ENCODE measurements at regions not wholly inside any gene's neighbourhood (a gene's known extent, or its start where the extent isn't known, plus 50 kb on each side); places are given as distances from the start of the nearest gene placed in this dataset.

- no peak for DNase-seq (ENCODE audit: low read depth in 2 of 2)
Observed at GRCh38 chr3:187618722-187619121, 51.5 kb downstream of the SST start.

- DNase-seq (ENCODE audit: low read depth in 2 of 2), result no peak
Observed at GRCh38 chr3:187617213-187617612, 53.0 kb downstream of the SST start.

DNA sequence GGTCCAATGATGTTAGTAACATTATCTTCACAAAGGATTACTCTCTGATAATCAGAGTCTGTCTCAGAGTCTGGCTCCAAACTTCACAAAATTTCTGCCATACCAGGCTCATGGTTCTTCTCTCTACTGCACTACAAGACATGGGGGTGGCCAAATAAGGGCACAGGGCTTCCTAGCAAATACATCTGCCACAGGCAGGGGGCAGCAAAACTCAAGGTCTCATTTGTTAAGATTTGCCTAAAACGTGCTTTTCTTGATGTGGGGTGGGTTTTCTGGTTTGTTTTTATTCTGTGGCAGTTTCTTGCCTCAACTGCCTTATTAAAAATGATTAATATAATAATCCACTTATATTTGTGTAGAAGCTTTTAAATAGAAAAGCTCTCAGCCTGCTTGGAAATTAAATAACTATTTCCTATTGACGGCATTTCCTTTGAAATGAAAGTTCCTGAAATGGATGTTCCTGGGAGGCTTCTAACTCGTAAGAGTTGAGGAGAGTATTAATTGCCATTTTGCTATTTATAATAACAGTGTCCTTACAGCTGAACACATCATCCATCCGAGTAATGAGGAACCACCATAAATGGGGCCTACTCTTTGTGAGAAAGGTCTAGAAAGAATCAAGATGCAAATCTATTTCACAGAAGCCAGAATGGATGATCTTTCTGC lies 53.8 kb downstream of the SST start:
- peak; percentile 8 to 31 for DNase-seq (ENCODE audit: low read depth in 2 of 2)

DNA sequence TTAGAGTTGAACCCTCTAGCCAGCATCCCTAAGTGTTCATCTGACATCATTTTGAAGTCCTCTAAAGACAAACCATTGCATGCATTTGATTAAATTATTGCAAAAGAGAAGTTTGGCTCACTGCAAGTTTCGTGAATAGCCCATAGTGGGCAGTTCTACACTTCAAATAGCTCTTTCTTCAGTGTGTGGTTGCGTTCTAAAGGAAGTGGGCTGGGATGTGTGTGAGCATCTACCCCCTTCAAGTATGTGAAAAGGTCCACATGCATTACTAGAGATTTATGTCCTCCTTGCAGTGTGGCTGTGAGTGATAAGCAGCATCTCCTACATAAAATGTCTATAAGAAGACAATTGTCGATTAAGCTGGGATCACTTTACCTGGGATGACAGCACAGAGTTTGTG lies 54.6 kb downstream of the SST start:
- no peak for DNase-seq (ENCODE audit: low read depth in 2 of 2)

GRCh38 chr3:187612656-187613055 lies 57.5 kb downstream of the SST start:
- DNase-seq (ENCODE audit: low read depth in 2 of 2), result no peak

DNA sequence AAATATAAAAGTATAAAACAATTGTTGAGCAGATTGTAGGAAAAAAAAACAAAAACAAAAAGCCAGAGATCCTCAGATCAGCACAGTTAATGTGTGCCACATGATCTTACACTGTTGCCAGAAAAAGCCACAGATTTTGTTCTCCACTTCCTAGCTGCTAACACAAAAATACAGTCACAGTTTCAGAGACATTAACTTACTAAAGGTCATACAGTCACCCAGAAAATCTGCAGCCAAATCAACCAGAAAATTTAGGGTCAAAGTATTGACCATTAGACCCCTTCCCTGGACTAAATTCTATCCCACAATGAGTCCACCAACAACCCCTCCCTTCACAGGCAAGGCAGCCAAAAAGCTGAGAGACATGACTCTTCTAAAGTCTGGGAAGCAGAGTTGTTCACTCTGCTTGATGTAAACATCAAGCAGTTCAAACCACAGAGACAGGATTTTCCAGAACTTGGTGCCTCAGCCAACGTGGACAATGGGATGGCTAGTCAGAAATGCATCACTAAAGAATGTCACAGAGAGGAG lies 59.1 kb downstream of the SST start:
- DNase-seq (ENCODE audit: low read depth in 2 of 2), result no peak

DNA sequence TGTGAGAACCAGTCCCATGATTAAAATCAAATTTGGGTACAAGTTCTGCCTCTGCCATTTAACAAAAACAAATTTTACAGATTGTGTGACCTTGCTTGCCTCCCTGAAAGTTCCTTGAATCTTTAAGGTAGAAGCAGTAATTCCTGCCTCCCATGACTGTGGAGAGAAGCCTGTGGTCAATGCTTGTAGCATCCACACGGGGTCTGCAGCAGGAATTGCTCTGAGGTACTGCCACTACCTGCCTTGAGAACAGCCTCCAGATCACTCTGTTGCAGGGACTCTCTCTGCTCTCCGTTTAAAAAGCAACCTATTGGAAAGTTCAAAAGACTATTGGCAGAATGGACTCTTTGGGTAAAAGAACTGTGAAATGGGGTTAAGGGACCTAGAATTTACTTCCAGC lies 75.9 kb downstream of the SST start:
- DNase-seq (ENCODE audit: low read depth in 2 of 2), result no peak

DNA sequence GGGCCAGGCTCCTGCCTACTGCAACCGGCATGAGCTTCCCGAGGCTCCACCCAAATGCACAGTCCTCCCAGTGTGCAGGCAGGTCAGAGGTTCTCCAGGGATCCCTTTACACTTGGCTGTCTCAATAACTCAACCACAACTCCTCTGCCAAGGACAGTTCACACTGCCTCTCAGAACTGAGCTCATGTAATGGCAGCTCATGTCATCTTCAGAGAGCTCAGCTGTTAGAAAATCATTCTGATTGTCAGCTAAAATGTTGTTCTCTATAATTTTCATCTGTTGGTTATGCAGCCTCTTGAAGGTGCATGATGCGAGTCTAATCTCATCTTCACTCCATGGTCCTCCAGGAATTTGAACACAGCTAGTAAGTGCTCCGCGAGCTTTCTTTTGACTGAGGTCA lies 76.7 kb downstream of the SST start:
- DNase-seq (ENCODE audit: low read depth in 2 of 2), result no peak

- no peak for DNase-seq (ENCODE audit: low read depth in 2 of 2)
Observed at GRCh38 chr3:187590861-187591576, 79.2 kb downstream of the SST start.

GRCh38 chr3:187587076-187587475 lies 83.1 kb downstream of the SST start:
- DNase-seq (ENCODE audit: low read depth in 2 of 2), result no peak

DNA sequence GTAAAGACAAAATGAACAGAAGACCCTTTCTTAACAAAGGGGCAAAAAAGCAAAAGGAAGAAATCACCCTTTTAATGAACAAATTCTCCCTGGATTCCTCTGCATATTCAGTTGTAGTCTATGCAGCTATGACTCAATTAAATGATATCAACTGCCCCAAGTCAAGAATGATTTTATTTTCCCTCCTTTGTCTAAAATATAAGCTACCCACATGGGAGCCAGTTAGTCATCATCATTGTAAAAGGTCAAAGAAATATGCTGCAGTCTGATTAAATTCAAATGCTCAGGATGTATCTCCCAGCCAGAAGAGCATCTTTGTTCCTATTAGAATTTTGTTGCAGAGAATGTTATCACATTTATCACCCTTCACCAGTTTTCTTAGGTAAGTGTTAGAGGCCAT lies 84.0 kb downstream of the SST start:
- DNase-seq (ENCODE audit: low read depth in 2 of 2), result no peak

DNA sequence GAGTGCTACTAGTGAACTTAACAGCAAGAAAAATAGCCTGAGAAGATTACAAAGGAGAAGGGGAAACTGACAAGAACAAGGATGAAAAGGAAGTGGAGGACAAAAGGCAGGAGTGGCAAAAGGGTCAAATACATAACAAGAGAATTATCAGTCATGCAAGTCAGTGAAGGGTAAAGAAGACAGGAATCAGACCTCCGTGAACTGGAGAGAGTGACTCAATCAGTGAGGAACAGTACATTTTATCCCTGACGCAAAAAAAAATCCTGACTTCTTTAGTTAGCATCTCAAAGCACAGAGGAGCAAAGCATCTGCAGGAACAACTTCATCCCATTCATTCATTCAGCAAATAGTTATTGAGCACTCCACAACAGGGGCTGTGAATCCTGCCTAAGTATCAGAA lies 97.8 kb downstream of the SST start:
- no peak for DNase-seq (ENCODE audit: low read depth in 2 of 2)

- DNase-seq (ENCODE audit: low read depth in 2 of 2), result no peak
Observed at GRCh38 chr3:187571701-187572100, 98.5 kb downstream of the SST start.

GRCh38 chr3:187570776-187571175 lies 99.4 kb downstream of the SST start:
- DNase-seq (ENCODE audit: low read depth in 2 of 2), result no peak

- no peak for DNase-seq (ENCODE audit: low read depth in 2 of 2)
Observed at GRCh38 chr3:187568171-187568570, 102.0 kb downstream of the SST start.

DNA sequence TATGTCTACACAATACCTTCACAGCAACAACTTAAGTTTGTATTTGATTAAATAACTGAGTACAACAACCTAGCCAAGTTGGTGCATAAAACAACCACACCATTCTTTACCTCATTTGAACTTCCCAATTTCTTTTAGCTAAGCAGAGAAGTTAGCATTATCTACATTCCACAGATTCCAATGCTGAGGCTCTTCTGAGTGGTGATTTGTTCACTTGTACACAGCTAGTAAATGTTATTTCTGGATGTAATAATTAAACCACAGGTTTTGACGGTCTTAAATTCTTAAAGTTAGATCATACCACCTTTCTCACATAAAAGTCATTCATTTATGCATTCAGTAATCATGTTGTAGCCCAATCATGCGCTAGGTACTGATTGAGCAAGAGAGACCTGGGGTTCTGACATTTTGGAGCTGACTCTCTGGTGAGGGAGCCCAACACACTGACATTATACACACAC lies 102.5 kb downstream of the SST start:
- no peak for DNase-seq (ENCODE audit: low read depth in 2 of 2)

DNA sequence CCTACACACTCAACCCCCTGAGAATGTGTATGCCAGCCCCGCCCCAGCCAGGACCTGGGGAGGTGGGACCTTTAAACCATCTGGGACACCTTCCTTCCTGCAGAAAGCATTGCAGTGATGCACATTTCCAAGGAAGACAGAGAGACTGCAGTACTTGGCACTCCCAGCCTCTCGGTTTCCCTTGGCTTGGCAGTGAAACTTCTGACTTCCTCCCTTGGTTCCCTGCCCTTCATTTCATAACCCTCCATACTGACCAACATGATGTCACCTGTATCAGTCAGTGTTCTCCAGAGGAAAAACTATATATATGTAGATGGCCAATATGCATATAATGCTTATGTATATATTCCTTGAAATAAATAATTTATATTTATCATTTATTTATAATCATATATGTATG lies 103.2 kb downstream of the SST start:
- no peak for DNase-seq (ENCODE audit: low read depth in 2 of 2)

GRCh38 chr3:187565701-187566100 lies 104.5 kb downstream of the SST start:
- DNase-seq (ENCODE audit: low read depth in 2 of 2), result no peak

DNA sequence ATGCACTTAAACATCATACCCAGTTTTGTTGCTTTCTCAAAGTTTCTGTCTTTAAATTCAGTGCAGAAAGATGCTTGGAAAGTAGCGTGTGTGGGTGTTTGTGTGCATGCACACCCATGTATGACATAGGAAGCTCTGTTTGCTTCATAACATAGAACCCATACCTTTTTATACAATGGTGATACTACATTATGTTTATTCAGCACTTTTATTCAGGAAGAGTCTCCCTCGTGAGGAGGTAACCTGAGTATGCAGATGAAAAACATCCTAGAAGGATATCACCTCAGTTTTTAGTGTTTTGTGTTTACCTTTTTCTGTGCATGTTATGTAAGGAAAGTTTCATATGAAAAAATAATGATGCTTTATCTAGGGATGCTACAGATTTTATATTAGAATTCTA lies 111.2 kb downstream of the SST start:
- DNase-seq (ENCODE audit: low read depth in 2 of 2), result no peak

- no peak for DNase-seq (ENCODE audit: low read depth in 2 of 2)
Observed at GRCh38 chr3:187551416-187551815, 118.8 kb downstream of the SST start.

DNA sequence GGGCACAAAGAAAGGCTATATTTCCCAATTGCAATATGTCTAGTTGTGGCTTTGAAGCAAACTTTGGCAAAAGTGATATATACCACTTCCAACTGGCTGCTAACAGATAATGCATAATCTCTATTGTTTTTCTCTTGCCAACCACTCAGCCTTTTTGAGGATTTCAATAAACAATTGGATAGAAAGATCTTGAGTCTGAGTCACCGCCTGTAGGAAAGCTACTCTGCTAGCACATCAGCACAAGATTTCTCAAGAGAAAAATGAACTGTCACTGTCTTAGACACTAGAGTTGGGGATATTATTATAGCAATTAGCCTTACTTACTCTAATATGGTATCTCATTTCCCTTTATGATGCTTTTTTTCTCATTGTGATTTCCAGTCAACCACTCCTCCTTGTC lies 119.7 kb downstream of the SST start:
- DNase-seq (ENCODE audit: low read depth in 2 of 2), result no peak

- DNase-seq (ENCODE audit: low read depth in 2 of 2), result no peak
Observed at GRCh38 chr3:187545366-187545765, 124.8 kb downstream of the SST start.

DNA sequence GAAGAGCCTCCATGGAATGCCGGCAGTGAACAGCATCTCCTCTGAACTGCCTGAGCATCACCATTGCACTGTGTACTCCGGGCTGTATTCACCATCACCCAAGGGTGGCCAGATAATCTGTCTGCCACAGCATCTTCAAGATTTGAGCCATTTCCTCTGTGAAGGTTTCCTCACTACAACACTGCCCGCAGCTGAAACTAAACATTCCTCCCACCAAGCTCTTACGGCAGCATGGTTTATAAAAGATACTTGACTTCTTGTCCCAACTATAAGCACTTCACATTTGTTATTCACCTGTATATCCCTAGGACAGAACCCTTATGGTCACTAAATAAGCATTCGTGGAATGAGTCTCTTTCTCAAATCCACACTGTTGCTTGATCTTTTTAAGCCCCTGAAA lies 125.9 kb downstream of the SST start:
- no peak for DNase-seq (ENCODE audit: low read depth in 2 of 2)
